Esophagus squamous epithelium (tissue), 5 donors: ENCODE measurements at regions not wholly inside any gene's neighbourhood (a gene's known extent, or its start where the extent isn't known, plus 50 kb on each side); places are given as distances from the start of the nearest gene placed in this dataset.

Experiments used
- DNase-seq: peaks from one replicate; lab custom pipeline; 2025; lab: John Stamatoyannopoulos, UW
- H3K27ac ChIP-seq, 4 donors: fragments of 200-600 bp; sonication (generic); one replicate each; pipeline ENCODE4 v1.5.1; 2016 to 2019; ENCODE audit warnings: mild to moderate bottlenecking in 1 of 4
- H3K27me3 ChIP-seq, 4 donors: fragments of 200-600 bp; sonication (generic); 1 replicate in 3 of 4; 2 replicates in 1 of 4; pipeline versions ENCODE4 v1.5.1 to v1.6.0; 2017 to 2021; ENCODE audit warnings: antibody characterized with exemption in 1 of 4
- H3K36me3 ChIP-seq, 3 donors: fragments of 200-600 bp; sonication (generic); one replicate each; pipeline ENCODE4 v1.5.1; 2016 to 2019
- H3K4me1 ChIP-seq, 3 donors: fragments of 200-600 bp; sonication (generic); one replicate each; pipeline ENCODE4 v1.5.1; 2017 to 2019
- H3K4me3 ChIP-seq, 4 donors: fragments of 200-600 bp; sonication (generic); 1 replicate in 3 of 4; 2 replicates in 1 of 4; pipeline ENCODE4 v1.5.1; 2016 to 2019; ENCODE audit warnings: mild to moderate bottlenecking in 2 of 4, moderate library complexity in 1 of 4
- H3K9me3 ChIP-seq, 3 donors: fragments of 200-600 bp; sonication (generic); one replicate each; pipeline ENCODE4 v1.5.1; 2016 to 2019
- POLR2A ChIP-seq, 4 donors: fragments of 450-650 bp; IDR thresholded peaks; one replicate each; pipeline ENCODE4 v1.6.1; 2017; ENCODE audit warnings: antibody characterized with exemption in 4 of 4, mild to moderate bottlenecking in 4 of 4, moderate library complexity in 3 of 4
- WGBS, 2 donors: methylation state at CpG; one replicate each; pipeline ENCODE4 v1.1.5; 2018; 5-methylcytosine and 5-hydroxymethylcytosine counted together
- intact Hi-C: fragments of 100-400 bp; cut with DNase I; formaldehyde crosslinking; loops from one replicate; pipeline ENCODE4 v1.15.0; 2022
- TF ChIP-seq, protein P1 (sequence below), 6 experiments: fragments of 450-650 bp in 4 of 6; fragments of 200-600 bp in 2 of 6; sonication (generic) in 2 of 6; IDR thresholded peaks; one replicate each; pipeline ENCODE4 v1.5.1; 2016 to 2019; ENCODE audit warnings: antibody characterized with exemption in 6 of 6, mild to moderate bottlenecking in 4 of 6, moderate library complexity in 4 of 6
- donor health status: DM: yes; HTN: yes; CAD: no.

DNA sequence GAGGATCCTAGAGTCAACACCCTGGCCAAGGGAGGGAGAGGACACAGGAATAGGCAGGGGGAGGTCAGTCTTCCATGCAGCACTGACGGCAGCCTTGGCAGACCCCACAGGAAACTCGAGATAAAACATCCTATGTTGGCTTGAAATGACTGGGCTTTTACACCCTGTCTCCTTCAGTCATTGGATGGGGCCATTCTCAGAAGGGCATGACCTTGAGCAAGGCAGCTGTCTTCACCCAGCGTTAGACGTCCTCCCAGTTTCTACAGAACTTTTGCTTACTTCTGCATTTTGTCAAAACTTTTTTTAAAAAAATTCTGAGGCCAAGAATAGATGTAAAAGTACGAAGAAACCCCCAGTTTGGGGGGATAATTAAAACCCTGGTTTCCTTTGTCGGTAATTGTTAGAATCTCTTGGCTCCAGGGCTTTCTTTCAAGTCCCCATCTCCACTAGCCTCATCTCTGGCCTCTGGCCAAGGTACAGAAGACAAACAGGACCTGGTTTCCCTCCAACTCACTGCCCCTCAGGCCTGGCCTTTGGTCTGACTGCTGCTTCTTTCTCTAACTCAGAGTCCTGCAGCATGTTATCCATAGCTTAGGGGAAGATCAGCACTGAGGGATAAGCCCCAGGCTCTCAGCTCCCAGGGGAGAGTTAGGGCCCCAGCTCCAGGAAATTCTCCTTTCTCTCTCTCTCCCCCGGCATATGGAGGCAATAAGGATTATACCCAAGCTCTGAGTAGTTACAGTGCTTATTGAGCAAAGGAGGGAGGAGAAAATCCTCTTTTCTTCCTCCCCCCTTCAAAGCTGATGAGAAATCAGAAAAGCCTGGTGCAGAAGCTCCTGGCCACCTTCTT lies 51.6 kb upstream of the KCND3 start:
- Histone ChIP-seq H3K4me1 (no peaks in the 10 kb centered on the region), H3K4me3 (no peak overlapping the region), H3K27me3 (peaks cover 0 to 6% (median 0%) of the 10 kb centered on the region in 4 donors), H3K27ac (no peak overlapping the region), H3K9me3 (no peaks in the 10 kb centered on the region), H3K36me3 (no peaks in the 10 kb centered on the region)
- WGBS, 2 donors, result 47 to 51% methylated on average over 7 of the region's 7 CpGs
- intact Hi-C loops, result no loop called here
- TF ChIP-seq POLR2A (IDR thresholded peaks at IDR 0.05), result no peak
- TF ChIP-seq, protein P1, sequence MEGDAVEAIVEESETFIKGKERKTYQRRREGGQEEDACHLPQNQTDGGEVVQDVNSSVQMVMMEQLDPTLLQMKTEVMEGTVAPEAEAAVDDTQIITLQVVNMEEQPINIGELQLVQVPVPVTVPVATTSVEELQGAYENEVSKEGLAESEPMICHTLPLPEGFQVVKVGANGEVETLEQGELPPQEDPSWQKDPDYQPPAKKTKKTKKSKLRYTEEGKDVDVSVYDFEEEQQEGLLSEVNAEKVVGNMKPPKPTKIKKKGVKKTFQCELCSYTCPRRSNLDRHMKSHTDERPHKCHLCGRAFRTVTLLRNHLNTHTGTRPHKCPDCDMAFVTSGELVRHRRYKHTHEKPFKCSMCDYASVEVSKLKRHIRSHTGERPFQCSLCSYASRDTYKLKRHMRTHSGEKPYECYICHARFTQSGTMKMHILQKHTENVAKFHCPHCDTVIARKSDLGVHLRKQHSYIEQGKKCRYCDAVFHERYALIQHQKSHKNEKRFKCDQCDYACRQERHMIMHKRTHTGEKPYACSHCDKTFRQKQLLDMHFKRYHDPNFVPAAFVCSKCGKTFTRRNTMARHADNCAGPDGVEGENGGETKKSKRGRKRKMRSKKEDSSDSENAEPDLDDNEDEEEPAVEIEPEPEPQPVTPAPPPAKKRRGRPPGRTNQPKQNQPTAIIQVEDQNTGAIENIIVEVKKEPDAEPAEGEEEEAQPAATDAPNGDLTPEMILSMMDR (IDR thresholded peaks at IDR 0.05), result no peak
- no peak for DNase-seq

DNA sequence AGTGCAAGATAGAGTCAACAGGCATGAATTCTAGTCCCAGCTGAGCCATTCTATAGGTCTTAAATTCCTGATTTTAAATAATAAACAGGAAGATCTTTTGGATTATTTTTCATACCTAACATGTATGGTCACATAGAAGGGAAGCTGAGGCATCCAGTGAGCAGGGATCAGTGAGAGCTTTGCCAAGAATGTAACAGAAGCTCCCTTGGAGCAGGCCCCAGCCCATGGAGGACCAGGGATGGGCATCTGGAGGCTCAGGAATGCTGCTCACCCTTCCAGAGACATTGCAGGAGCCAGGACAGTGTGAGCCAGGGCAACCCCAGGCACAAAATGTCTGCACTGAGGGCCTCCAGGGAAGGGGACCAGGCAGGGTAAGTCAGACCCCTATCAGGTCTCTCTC lies 54.4 kb upstream of the KCND3 start:
- no peak for TF ChIP-seq POLR2A (IDR thresholded peaks at IDR 0.05)
- TF ChIP-seq, protein P1 (IDR thresholded peaks at IDR 0.05), result no peak
- Histone ChIP-seq H3K36me3 (no peaks in the 10 kb centered on the region), H3K4me1 (no peaks in the 10 kb centered on the region), H3K9me3 (no peaks in the 10 kb centered on the region), H3K27me3 (peaks cover 0 to 6% (median 0%) of the 10 kb centered on the region in 4 donors), H3K27ac (no peak overlapping the region), H3K4me3 (no peak overlapping the region)
- no peak for DNase-seq
- intact Hi-C loops, result no loop called here

DNA sequence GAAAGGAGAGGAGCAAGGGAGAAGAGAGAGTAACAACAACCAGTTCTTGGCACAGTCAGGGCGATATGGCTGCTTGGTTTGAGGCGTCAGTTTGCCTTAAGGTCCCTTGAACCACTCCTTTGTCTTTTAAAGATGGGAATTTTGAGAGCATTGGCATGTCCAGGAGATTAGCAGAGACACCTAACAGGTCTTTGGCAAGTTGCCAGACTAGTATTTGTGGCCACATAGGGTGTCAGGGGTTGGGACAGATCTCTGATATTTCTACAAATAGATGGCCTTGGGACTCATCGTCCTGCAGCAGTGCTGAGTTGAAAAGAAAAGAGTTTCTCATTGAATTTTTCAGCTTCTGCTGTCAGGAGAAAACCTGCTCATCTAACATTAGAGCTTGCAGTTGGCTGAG lies 55.3 kb upstream of the KCND3 start:
- no peak overlapping the region for H3K27ac ChIP-seq
- WGBS, 2 donors, result 52 to 70% methylated on average over 3 of the region's 3 CpGs
- TF ChIP-seq POLR2A (IDR thresholded peaks at IDR 0.05), result no peak
- TF ChIP-seq, protein P1 (IDR thresholded peaks at IDR 0.05), result no peak

DNA sequence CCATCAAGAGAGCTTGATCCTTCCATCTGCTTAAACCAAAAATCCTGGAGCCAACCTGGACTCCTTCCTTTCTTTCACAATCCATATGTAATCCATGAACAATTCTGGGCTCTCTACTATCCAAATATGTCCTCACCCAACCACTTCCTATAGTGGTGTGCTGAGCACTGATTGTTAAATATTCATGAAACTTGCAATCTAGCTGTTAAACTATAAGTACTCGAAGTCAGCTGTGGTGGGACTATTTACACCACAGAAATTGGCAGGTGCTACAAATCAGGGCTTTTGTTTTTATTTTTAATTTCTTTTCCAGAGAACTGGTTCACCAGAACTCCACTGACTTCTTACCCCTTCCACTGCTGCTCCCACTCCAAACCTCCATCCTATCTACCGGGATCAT lies 57.2 kb upstream of the KCND3 start:
- Histone ChIP-seq H3K4me1 (no peaks in the 10 kb centered on the region), H3K27ac (no peak overlapping the region), H3K36me3 (no peaks in the 10 kb centered on the region), H3K4me3 (no peak overlapping the region), H3K27me3 (peaks cover 0 to 11% (median 0%) of the 10 kb centered on the region in 4 donors), H3K9me3 (no peaks in the 10 kb centered on the region)
- intact Hi-C loops, result no loop called here
- no peak for TF ChIP-seq POLR2A (IDR thresholded peaks at IDR 0.05)
- TF ChIP-seq, protein P1 (IDR thresholded peaks at IDR 0.05), result no peak
- DNase-seq, result no peak
- 87% methylated on average over 2 of the region's 2 CpGs for WGBS, 2 donors

More for the DNA sequence above, 55.3 kb upstream of the KCND3 start:
- Histone ChIP-seq H3K4me1 (no peaks in the 10 kb centered on the region), H3K4me3 (no peak overlapping the region), H3K27me3 (peaks cover 0 to 7% (median 0%) of the 10 kb centered on the region in 4 donors), H3K36me3 (no peaks in the 10 kb centered on the region), H3K9me3 (no peaks in the 10 kb centered on the region)
- intact Hi-C loops, result no loop called here
- DNase-seq, result no peak

DNA sequence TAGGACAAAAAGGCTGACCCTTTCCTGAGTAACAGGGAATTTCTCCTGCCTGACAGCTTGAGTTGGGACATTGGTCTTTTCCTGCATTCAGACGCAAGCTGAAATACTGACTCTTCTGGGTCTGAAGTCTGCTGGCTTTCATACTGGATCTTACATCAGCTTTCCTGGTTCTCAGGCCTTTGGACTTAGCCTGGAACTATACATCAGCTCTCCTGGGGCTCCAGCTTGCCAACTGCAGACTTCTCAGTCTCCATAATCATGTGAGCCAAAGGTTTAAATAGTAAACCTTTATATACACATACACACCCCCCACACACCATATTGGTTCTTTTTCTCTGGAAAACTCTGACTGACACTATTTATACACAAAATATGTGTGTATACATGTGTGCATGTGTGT lies 59.0 kb upstream of the KCND3 start:
- Histone ChIP-seq H3K27me3 (peaks cover 0 to 5% (median 0%) of the 10 kb centered on the region in 4 donors), H3K27ac (no peak overlapping the region), H3K4me1 (no peaks in the 10 kb centered on the region), H3K9me3 (no peaks in the 10 kb centered on the region), H3K4me3 (no peak overlapping the region), H3K36me3 (no peaks in the 10 kb centered on the region)
- intact Hi-C loops, result no loop called here
- TF ChIP-seq, protein P1 (IDR thresholded peaks at IDR 0.05), result no peak
- no peak for TF ChIP-seq POLR2A (IDR thresholded peaks at IDR 0.05)
- DNase-seq, result no peak
- 75 to 100% methylated on average over 1 of the region's 1 CpG for WGBS, 2 donors
